Activated naive CD4-positive, alpha-beta T cell treated with Interleukin-2 at 50 U/mL for 16 hours (primary cell): ENCODE measurements at regions not wholly inside any gene's neighbourhood (a gene's known extent, or its start where the extent isn't known, plus 50 kb on each side); places are given as distances from the start of the nearest gene placed in this dataset.
"Not testable (repeated sequence)": the region's sequence is repeated elsewhere in the genome, so short reads cannot be mapped to it uniquely, and the experiment has no call there.

ENCODE experiments used
- DNase-seq: peaks from one replicate; pipeline ENCODE4 v3.0.0-alpha.2; 2020

DNA sequence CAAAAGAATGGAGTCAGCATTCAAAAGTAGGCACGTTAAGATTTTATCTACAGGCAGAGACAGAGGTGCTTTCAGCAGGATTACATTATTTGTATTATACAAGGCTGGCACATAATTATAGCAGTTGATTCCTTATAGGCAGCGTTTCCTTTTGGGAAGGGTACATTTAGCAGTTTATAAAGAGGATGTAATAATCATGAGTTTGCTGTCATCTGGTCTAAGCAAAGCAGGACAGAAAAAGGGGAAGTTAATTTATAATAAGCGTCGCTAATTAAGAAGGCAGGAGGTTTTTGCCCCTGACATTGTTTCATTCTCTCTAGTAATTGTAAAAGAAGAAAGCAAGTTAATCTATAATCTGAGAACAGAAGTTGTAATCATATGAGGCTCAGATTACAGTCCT is 259.9 kb upstream of the MDGA2 start:
- DNase-seq: no peak

- DNase-seq: no peak
Observed at GRCh38 chr14:47929334-47929733, 253.9 kb upstream of the MDGA2 start.

DNA sequence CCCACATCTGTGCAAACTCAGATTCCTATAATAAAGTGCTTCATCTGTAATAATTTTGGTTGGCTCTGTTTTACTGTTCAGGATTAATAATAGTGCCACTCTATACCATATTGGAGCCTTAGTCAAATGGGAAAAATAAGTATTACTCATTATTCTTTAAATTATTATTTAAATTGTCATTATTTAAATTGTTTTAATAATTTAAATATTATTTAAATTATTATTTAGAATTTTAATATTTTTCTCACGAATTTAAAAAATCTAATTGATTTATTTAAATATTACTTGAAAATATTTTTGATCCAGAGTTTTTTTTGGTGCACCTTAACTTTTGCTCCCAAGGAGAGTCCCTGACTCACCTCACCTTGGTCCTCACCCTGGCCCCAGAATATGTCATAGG is 245.7 kb upstream of the MDGA2 start:
- no peak for DNase-seq

- no peak for DNase-seq
Observed at GRCh38 chr14:47919997-47920396, 244.6 kb upstream of the MDGA2 start.

GRCh38 chr14:47919334-47919846 is 244.0 kb upstream of the MDGA2 start:
- DNase-seq: no peak

GRCh38 chr14:47917344-47917954 is 242.0 kb upstream of the MDGA2 start:
- DNase-seq: no peak

- not testable (repeated sequence) for DNase-seq
Observed at GRCh38 chr14:47901141-47901540, 225.7 kb upstream of the MDGA2 start.

DNA sequence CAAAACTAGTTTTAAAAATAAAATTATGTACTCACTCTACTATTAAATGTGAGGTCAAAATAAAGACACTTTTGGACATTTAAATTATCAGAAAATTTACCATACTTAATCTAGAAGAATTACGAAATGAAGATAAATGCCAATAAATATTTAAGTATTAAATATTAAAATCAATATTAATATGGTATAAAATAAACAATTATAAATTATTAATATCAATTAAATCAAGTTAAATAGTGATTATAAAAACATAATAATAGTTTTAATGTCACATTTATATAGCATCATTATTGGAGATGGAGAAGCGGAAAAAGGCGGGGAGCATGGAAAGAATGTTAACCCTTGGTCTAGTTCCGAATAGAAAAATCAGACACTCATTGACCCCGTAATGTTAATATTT is 224.3 kb upstream of the MDGA2 start:
- no peak for DNase-seq

DNA sequence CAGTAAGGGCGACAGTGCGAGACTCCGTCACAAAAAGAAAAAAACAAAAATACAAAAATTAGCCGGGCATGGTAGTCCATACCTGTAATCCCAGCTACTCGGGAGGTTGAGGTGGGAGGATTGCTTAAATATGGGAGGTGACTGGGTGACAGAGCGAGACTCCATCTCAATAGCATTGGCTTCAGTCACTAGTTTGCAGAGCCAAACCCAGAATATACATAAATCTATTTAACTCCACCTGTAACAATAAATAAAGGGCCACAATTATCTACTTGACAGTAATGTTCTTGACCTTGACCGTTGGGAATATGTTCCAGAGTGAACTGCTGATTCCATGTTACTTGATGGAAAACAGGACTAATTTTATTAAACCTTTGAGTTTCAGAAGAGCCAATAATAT is 198.9 kb upstream of the MDGA2 start:
- DNase-seq: no peak

DNA sequence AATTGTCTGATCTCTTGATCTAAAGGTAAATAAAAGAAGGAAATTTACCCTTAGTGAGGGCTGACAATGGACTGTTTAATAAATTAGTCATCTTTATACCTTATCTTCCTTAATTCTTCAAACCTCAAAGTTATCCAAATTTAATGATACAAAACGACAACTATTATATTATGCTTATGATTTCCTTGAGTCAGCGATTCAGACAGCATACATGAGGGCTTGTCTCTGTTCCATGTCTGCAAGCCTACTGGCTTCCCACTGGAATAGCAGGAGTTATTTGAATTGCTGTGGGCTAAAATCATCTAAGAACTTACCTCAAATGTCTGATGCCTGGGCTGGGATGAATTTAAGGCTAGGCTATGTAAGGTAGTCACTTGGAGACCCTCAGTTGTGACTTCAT is 197.2 kb upstream of the MDGA2 start:
- no peak for DNase-seq

GRCh38 chr14:47863441-47863840 is 188.0 kb upstream of the MDGA2 start:
- DNase-seq: no peak

- no peak for DNase-seq
Observed at GRCh38 chr14:47857646-47858045, 182.2 kb upstream of the MDGA2 start.

GRCh38 chr14:47852278-47852677 is 176.9 kb upstream of the MDGA2 start:
- DNase-seq: no peak

DNA sequence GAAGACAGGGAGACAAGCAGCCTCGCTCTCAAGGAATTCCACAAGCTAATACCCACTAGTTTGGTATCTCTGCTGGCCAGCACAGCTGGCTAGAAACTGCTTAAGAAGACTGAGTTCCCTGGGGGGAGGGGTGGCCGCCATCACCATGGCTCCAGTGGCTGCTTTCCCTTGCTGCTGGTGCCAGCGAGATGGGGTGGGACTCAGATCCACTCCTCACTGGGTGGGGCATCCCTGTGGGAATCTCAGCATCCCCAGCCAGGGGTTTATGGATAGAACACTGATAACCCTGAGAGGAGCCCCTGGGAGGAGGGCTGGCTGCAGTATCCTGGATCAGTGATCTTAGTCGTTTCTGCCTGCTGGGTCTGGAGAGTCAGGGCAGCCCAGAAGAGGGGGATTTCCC is 170.6 kb upstream of the MDGA2 start:
- no peak for DNase-seq

- DNase-seq: no peak
Observed at GRCh38 chr14:47843236-47843635, 167.8 kb upstream of the MDGA2 start.

DNA sequence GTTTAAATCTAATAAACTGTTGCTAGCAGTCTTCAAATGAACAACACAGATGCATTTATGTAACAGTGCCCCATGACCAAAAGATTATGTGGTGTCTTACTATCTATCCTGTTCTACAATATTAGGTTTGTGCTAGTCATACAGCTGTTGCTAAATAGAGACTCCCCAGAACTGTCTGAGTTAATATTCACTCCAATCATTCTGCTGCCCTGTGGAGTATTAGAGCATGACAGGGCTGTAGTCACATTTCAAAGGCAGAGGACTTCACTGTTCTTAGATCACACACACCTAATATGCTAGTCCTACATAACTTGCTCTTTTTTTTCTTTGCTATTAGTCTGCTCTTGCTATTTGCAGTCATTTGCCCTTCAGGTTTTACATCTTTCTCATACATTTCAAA is 157.6 kb upstream of the MDGA2 start:
- DNase-seq: no peak

DNA sequence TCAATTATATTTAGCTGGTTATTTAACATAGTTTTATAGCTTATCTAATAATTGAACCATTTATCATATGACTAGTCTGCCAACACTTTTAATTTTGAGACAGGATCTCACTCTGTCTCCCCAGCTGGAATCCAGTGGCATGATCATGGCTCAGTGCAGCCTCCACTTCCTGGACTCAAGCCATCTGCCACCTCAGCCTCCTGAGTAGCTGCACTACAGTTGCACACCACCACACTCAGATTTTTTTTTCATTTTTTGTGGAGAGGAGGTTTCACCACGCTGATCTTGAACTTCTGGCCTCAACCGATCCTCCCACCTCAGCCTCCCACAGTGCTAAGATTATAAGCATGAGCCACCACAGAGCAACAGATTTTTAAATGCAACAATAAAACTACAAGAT is 151.4 kb upstream of the MDGA2 start:
- DNase-seq: no peak

- no peak for DNase-seq
Observed at GRCh38 chr14:47822326-47822725, 146.9 kb upstream of the MDGA2 start.

- DNase-seq: no peak
Observed at GRCh38 chr14:47821135-47821534, 145.7 kb upstream of the MDGA2 start.

DNA sequence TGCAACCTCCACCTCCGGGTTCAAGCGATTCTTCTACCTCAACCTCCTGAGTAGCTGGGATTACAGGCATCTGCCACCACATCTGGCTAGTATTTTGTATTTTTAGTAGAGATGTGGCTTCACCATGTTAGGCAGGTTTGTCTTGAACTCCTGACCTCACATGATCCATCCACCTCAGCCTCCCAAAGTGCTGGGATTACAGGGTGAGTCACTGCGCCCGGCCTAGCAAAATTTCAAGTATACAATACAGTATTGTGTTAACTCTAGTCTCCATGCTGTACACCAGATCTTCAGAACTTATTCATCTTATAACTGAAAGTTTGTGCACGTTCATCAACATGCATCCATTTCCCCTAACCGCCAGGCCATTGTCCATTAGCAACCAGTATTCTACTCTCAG is 115.1 kb upstream of the MDGA2 start:
- DNase-seq: no peak

GRCh38 chr14:47785058-47785457 is 109.7 kb upstream of the MDGA2 start:
- DNase-seq: no peak

- DNase-seq: no peak
Observed at GRCh38 chr14:47778631-47779030, 103.2 kb upstream of the MDGA2 start.

DNA sequence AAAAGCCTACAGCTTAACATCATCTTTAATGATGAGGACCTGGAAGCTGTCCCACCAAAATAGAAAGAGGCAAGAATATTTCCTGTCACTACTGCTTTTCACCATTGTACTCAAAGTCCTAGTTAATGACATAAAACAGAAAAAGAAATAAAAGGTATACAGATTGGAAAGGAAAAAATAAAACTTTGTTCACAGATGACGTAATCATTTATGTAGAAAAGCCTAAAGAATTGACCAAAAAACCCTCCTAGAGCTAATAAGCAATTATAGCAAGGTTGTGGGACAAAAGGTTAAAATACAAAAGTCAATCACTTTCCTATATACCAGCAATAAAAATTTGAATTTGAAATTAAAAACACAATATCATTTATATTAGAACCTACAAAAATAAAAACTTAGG is 97.2 kb upstream of the MDGA2 start:
- DNase-seq: no peak

DNA sequence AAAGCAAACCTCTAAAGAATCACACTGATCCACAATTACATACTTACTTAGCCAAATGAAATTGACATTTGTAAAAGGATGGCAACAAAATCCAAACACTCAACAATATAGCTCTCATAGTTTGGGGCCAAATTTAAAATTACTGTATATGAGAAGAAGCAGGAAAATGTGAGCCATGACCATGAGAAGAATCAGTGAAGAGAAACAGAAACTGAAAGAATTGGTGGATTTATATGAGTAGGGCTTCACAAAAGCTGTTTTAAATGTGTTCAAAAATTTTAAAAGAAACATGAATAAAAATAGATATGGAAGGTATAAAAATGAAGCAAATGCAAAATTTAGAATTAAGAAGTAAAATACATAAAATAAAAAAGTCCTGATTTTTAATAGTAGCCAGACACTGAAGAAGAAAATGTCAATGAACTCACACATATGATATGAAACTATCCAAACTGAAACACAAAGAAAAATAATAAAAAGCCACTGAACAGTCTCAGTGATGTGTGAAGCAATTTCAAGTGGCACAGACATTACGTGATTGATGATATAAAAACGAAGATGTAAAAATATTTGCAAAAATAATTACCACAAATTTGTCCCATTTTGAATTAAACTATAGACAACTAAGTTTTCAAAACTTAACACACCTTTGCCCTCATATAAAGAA is 87.9 kb upstream of the MDGA2 start:
- no peak for DNase-seq

GRCh38 chr14:47746986-47747385 is 71.6 kb upstream of the MDGA2 start:
- DNase-seq: no peak
